Prostate gland (tissue), 2 donors: ENCODE measurements at regions not wholly inside any gene's neighbourhood (a gene's known extent, or its start where the extent isn't known, plus 50 kb on each side); places are given as distances from the start of the nearest gene placed in this dataset.
"Not testable (repeated sequence)": the region's sequence is repeated elsewhere in the genome, so short reads cannot be mapped to it uniquely, and the experiment has no call there.

Experiments used
- CTCF ChIP-seq, 4 experiments: fragments of 200-600 bp in 2 of 4; fragments of 450-650 bp in 2 of 4; sonication (generic) in 2 of 4; IDR thresholded peaks; 1 replicate in 3 of 4; 2 replicates in 1 of 4; pipeline ENCODE4 v1.5.1; 2016 to 2019; ENCODE audit warnings: antibody characterized with exemption in 4 of 4, mild to moderate bottlenecking in 2 of 4, moderate library complexity in 2 of 4
- POLR2A ChIP-seq: fragments of 450-650 bp; IDR thresholded peaks from one replicate; pipeline ENCODE4 v1.6.1; 2016; ENCODE audit warnings: antibody characterized with exemption, mild to moderate bottlenecking

- TF ChIP-seq POLR2A; CTCF (IDR thresholded peaks at IDR 0.05): not testable (repeated sequence)
These were observed 157.1 kb upstream of the APOOL start for GRCh38 chrX:84846541-84846940.
